HG03520 (cell line): ENCODE measurements at regions not wholly inside any gene's neighbourhood (a gene's known extent, or its start where the extent isn't known, plus 50 kb on each side); places are given as distances from the start of the nearest gene placed in this dataset.

ENCODE experiments used
- ATAC-seq: cut with Tn5 transposase; IDR thresholded peaks from one replicate; pipeline ENCODE4 v1.9.1; 2021; ENCODE audit warnings: mild to moderate bottlenecking, moderate library complexity; ENCODE audit not compliant: unreplicated experiment

DNA sequence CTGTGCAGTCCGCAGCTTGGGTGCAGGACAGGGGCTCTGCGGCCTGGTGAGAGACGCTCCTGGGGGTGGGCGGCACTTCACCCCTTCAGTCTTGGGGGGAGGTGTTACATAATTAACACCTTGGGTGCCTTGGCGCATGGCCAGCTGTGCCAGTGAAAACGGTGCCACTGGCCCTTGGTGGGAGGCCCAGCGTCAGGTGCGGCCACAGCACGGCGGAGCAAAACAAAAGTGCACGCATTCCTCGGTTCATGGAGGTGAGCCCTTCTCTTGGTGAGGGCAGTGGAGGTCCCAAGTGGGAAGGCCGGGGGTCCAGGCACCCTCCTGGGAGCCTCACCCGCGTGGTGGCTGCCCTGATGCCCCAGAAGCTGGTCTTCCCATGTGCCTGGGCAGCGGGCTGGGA lies 89.8 kb downstream of the ENGASE start:
- ATAC-seq = no peak

DNA sequence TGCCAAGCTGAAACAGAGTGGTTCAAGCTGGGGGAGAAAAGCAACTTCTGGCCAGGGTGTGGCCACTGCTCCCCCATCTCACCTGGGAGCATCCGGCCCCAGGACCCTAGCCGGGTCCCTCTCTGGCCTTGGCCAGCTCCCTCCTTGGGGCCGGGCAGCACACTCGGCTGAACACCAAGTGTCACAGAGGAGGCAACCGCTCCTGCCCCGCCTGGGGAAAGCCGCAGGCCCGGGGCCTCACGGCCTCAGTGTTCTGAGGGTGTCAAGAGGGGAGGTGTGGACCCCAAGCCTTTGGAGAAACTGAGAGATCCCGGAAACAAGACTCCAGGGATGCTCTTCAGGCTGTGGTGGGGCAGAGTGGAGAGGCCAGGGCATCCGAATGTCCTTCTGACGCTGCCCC lies 88.4 kb downstream of the ENGASE start:
- no peak for ATAC-seq

DNA sequence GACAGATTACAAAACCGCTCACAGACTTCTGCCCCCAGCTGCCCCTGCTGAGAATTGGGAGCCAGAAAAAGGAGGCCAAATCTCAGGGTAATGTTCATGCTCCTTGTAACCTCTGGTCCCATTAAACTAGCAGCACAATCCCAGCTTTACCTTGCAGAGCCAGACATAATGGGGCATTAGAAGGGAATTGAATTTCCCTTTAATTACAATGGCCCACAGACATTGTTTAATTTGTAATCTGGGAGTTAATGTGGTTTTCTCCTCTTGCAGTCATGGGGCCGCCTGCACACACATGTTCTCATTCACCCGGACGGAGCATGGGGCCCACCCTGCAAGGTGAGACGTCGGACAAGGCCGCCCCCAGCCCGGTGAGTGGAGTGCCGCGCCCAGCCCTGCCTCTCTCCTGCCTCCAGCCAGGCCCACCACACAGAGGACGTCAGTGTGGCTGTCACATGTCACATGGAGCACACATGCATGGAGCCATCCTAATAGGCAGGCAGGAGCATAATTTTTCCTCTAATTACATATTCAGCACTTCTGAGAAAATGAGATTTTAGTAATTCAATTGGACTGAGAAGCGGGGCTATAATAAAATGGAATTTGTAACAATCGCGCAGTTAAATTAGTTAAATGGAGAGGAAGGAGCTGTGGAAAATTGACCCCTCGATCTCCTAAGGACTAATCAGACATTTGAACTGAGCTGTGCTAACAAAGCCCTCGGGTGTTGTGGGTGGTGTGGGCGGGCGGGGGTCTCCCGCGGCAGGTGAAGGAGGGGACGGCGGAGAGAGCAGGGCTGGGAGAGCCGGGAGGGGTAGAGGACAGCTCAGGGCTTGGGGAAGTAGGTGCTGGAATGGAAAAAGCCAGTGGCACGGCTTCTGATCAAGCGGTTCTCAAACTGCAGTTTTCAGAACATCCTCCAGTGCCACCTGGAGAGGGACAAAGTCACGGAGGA lies 87.7 kb downstream of the ENGASE start:
- no peak for ATAC-seq

DNA sequence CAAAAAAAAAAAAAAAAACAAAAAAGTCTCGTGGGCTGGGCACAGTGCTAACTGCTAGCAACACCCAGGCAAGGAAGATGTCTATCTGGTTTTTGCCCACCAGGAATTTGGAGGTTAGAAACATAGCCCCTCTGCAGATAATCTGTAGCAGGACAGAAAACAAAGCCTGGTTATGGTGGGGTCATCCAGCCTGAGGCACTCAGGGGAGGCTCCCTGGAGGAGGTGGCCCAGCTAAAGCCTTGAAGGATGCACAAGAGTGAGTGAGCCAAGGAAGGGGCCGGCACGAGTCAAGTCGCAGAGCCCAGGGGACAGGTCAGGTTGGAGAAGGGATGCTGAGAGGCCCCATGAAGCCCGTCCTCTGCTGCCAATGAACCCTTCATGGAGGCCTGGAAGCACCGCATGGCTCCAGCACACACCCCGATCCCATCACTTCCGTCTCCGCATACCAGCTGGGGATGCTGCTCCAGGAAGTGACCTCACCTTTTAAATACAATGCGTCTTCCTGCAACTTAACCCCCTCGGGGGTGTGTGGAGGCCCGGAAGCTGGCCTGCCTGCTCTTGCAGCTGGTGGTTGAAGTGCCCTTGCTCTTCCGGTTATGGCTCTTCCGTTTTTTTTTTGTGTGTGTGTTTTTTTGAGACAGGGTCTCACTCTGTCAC lies 86.5 kb downstream of the ENGASE start:
- no peak for ATAC-seq

DNA sequence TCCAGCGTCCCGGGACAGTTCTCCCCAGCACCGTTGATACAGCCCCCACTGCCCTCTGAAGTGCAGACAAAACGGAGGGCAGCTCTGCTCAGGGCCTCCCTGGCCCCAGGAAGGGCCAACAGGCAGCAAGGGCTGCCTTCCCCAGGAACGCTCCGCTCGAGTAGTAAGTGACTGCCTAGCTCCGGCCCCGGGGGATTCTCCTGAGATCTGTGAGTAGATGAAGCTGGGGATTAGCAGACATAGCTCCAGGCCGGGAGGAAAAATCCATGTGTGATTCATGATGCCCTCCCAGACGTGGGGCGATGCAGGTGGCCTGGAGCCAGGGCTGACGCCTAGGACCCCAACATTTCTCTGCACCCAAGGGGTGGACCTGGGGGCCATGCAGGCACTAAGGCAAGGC lies 85.3 kb downstream of the ENGASE start:
- ATAC-seq = no peak

DNA sequence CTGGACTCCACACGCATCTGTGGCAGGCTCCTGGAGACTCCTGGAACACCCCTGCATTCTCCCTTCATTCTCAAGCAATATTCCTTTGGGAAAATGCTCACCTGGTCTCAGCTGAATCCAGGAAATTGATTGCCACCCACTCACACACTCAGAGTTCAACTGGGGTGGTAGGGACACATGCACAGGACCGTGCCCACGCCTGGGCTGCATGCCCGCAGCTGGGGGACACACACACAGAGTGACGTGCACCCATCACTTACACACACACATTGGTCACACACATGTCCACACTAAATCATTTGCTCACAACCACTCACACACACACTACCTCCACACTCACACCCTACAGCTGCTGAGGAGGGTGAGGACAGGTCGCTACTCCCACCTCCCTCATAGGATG lies 84.8 kb downstream of the ENGASE start:
- ATAC-seq = no peak

DNA sequence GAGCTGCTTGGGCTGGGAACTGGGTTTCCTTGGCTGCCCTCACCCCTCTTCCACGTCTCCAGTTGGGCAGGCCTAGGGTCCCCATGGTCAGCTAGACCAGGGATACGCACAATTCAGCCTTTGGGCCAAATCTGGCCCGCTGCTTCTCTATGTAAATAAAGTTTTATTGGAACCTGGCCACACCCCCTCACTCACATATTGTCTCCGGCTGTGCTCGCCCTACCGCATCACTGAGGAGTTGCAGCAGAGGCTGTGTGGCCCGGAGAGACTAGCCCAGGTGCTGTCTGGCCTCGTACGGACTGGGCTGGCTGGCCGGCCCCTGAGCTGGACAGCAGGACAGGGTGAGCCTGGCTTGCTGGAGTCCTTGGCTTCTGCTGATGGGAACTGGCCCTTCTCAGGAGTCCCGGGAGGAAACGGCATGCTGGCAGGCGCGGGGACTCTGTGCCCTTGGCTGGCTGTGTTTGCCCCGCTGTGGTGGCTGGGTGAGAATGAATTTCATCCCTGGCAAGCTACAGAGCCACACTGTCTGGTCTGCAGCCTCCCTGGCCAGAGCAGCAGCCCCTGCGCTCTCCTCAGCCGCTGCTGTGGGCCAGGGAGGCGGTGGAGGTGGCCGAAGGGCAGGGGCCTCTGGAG lies 82.0 kb downstream of the ENGASE start:
- ATAC-seq = no peak

DNA sequence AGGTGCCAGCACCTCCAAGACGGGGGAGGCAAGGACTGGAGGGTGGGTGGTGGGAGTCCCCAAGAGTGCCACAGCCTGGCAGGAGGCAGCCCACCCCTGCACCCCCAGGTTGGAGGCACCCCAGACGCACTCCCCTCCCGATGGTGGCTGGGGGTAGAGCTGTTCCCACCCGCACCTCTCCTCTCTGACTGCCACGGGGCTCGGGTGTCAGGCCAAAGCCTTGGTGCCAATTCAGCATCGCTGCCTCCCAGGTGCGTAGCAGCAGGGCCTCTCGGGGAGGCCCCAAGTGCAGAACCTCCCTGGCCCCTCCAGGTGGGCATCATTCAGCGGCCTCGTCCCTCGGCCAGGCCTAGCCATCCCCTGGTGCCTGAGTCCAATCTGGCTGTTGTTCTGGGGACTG lies 81.1 kb downstream of the ENGASE start:
- no peak for ATAC-seq

DNA sequence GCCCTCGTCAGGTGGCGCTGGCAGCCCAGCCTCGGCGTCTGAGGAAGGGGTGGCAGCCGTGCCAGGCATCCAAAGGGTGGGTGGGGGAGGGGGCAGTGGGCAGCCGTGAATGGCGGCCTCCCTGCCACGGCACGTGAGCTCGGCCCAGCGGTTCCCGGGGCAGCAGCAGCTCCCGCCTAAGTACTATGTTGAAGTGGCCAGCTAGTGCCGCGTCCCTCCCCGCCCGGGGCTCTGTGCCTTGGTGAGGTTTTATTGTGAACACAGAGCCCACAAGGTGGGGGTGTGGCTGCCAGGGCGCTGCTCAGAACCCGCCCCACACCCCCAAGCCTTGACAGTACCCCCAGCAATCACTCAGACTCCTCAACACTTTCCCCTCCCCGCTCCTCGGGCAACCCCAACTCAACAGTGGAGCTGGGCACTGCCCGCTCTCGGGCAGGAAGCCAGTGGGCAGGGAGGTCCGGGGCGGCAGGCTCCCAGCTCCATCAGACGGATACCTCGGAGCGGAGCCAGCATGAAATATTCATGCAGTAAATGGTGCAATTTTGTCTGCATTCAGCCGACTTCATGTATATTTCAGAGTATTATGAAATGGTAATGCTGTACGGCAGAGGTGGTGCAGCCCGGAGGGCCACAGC lies 80.4 kb downstream of the ENGASE start:
- no peak for ATAC-seq

DNA sequence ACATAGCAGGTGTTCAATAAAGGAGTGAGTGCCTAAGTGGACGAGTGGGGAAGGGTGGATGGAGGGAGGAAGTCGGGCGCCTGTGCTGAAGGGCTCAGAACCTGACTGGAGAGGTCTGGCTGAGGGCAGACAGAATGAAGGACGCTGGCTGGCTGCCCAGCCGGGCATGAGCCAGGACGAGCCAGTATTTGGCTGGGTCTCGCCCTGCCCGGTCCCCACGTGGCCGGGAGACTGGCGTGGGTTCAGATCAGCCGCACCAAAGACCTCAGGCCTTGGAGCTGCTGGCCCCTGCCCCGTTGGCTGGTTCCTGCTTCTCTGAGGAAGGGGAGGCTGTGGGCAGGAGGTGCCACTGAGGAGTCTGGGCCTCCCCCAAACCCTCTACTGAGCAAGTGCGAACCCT lies 79.8 kb downstream of the ENGASE start:
- no peak for ATAC-seq

DNA sequence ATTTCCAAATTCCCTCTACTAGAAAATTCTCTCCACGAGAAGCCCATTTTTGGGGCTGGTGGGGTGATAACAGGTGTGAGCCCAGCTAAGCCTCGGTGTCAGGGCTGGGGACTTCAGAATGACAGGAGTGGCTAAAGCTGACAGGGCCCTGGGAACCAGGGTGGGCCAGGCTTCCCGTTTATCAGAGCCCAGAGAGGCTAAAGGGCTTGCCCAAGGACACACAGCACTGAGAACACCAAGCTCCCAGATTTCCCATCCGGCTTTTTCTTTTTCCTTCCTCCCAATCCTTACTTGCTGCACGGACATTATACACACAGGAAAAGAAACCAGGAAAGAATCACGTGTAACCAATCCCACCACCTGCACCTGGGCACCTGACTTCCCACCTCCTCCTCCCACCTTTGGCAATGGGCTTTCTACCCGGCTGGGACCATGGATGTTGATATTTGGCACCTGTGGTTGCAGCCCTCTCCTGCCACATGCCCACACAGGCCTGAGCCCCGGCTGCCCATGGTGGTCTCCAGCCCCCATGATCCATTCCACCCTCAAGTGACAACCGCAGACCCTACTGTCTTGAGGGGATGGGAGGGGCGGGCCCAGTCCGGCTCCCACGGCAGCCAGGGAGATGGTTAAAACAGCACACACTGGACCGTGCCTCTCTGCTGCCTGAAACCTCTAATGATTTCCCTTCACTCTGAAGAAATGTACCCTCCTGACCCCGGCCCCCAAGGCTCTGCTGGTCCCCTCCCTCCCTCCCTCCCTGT lies 78.9 kb downstream of the ENGASE start:
- ATAC-seq = no peak

DNA sequence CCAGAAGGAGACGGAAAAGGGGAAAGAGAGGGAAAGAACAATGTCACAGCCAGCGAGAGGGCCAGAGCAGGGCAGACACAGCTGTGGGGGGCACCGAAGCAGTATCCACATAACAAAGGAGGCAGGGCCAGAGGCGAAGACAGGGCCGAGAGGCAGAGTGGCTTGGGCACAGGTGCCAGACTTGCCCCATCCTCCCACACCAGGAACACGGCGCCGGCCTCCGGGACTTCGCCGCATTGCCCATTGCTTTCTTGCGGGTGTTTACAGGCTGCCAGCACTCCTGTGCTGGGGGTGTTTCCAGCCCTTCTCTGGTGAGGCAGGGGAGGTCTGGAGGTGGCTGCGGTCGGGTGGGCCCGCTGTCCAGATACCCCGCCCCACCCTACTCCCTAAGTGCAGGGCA lies 78.0 kb downstream of the ENGASE start:
- ATAC-seq = no peak

DNA sequence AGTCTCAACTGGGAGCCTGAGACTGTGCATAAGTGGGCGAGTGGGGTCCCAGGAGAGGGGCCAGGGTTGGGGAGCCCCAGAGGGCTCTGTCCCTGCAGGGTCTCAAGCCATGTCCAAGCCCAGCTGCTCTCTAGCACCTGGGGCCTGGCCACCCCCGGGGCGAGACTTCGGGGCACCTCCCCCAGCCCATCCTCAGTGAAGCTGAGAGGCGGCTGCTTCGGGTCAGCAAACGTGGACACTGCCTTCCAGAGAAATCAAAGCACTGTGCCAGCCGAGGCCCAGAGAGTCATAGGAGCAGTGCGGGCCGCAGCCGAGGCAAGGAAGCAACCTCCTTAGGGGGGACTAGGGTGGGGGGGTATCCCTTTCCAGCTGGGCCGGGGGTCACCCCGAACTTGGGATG lies 77.5 kb downstream of the ENGASE start:
- no peak for ATAC-seq

DNA sequence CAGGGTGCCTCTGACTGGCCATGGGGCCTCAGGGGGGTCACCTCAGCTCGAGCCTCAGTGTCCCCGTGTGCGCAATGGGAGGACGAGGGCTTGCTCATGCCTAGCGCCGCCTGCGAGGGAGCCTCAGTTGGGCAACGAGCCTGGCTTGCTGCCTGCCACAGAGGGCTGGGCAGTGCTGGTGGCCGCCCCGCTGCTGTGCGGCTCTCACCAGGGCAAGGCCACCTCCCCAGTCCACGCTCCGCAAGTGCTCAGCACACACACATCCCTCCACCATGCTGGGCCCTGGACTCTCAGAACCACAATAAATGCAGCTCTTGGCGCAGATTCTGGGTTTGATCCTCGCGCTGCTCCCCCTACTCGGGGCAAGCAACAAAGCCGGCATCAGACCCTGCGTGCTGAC lies 76.2 kb downstream of the ENGASE start:
- ATAC-seq = no peak

DNA sequence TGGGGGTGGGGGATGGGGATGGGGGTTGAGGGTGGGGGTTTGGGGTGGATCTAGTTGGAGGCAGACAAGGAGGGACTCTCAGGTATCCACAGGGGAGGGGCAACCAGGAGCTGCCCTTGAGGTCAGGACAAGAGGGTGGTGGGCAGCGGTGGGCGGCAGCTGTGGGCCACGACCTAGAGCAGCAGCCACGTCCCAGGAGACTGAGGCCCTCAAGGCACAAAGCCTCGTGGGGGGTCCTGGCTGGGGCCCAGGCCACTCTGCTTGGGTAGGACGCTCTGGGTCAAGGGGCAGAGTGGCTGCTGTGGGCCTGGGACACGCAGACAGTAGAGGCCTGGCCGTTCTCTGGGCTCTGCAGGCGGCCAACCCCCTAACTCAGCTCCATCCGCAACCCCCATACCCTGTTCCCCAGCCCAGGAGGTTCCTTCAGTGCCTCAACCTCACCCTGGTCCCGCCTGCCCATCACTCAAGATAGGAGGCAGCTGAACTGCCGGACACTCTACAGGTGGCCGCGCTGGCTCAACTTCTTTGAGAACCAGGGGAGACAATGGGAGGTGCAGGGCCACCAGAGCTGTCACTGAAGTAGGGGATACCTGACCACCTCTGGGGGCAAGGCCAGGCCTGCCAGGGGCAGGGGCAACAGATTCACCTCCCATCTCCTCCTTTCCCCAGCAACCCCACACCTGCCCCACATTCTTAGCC lies 75.6 kb downstream of the ENGASE start:
- ATAC-seq = no peak

DNA sequence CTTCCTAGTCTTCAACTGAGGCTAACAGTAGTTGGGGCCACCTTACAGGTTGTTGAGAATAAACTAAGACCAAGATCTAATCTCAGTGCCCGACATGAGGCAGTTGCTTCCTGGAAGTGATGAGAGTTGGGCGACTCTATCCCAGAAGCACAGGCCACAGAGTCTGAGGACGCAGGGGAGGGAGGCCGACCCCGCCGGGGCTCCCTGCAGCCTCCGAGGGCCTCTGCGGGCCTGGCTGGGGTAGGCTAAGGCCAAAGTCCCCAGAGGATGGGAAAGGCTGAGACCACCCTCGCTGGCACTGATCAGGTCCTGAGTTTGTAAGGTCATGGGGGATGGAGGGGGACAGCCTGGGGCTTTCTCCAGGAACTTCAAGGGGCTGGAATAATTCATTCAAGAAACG lies 74.0 kb downstream of the ENGASE start:
- no peak for ATAC-seq

DNA sequence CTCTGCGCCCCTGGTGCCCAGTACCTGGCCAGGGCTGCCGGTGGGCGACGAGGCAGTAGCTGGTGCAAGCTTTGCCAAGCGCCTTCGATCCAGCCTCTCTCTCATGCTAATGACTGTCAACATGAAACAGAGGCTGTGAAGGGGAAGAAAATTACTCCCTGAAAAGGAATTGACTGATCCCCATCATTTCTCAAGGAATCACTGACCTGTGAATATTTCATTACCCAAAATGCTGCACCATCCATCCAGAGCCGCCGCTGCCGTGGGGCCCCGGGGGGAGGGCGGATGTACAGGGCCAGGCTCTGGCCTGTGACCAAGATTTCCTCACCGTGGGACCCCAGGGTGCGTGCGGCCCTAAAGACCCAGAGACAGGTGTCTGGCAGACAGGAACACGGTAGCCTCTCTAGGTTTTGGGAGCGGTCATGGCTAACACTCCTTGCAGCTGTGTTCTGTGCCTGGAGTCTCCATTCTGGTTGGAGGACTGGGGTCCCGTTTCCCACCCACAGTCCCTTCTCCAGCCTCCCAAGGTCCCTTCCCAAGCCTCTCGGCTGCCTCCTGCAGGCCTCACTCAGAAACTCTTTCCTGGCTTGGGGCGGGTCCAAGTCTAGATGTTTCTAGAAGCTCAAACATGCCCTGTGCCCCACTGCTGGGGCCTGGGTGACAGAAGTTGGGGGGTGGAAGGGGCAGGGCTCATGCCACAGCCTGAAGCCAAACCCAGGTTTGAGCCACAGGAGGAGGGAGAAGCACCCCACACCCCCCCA lies 73.3 kb downstream of the ENGASE start:
- no peak for ATAC-seq

DNA sequence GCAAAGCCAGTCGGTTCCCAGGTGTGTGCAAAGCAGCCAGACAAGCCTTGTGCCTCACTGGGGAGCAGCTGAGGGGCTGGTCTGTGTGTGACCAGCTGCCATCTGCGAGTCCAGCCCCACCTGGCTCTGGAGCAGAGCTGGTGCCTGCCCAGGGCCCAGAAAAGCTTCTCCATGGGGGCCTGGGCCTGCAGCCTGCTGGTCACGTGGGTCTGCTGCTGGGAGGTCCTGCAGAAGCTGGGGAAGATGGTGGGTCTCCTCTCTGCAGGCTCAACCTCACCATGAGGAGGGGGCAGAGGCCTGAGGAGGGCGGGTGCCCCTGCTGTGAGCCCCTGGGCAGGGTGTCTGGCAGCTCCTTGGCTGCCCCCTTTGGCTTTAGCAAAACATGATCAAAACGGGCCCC lies 71.9 kb downstream of the ENGASE start:
- no peak for ATAC-seq

DNA sequence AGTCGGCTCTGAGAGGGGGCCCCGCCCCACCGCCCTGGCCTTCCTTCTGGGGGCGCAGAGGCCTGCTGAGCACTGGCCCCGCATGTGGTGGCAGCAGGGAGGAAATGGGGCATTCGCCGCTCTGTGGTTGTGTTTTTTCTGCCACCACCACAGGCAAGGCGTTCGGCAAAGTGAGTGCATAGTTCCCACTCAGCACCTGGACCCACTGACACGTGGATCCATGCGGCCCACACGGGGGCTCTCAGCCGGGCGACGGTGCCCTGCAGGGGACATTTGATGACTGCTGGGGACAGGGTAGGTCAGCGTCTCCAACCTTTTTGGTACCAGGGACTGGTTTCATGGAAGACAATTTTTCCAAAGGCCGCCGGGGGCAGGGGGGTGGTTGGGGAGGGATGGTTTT lies 70.9 kb downstream of the ENGASE start:
- no peak for ATAC-seq
